ENCODE measurements at regions not wholly inside any gene's neighbourhood (a gene's known extent, or its start where the extent isn't known, plus 50 kb on each side); places are given as distances from the start of the nearest gene placed in this dataset.

- 85 to 87% methylated on average over 5 of the region's 5 CpGs for WGBS, 2 donors
- FAIRE-seq, result no peak
- no peak for TF ChIP-seq CTCF (IDR thresholded peaks at IDR 0.05)
Observed at GRCh38 chr13:50611117-50611781, 232.2 kb downstream of the DLEU7 start.

GRCh38 chr13:50612717-50613116, 230.8 kb downstream of the DLEU7 start:
- H3K36me3 ChIP-seq, result no peaks in the 10 kb centered on the region
- 55 to 59% methylated on average over 3 of the region's 3 CpGs for WGBS, 2 donors
- FAIRE-seq, result no peak
- H3K9me3 ChIP-seq, result no peaks in the 10 kb centered on the region
- no peak for ATAC-seq
- H3K27me3 ChIP-seq, result no peaks in the 10 kb centered on the region
- H3K27ac ChIP-seq, result no peak overlapping the region
- H3K4me3 ChIP-seq, result no peak overlapping the region
- no peaks in the 10 kb centered on the region for H3K4me1 ChIP-seq
- intact Hi-C loops (cut with DNase I), result no loop called here
- no peak for TF ChIP-seq CTCF (IDR thresholded peaks at IDR 0.05)
- DNase-seq, result no peak

More at GRCh38 chr13:50611117-50611781, 232.2 kb downstream of the DLEU7 start:
- no peaks in the 10 kb centered on the region for H3K36me3 ChIP-seq
- no peaks in the 10 kb centered on the region for H3K9me3 ChIP-seq
- no peak overlapping the region for H3K27ac ChIP-seq
- ATAC-seq (no peak), DNase-seq (no peak)
- intact Hi-C loops (cut with DNase I), result no loop called here
- H3K4me3 ChIP-seq, result no peak overlapping the region
- H3K4me1 ChIP-seq, result no peaks in the 10 kb centered on the region
- H3K27me3 ChIP-seq, result no peaks in the 10 kb centered on the region

GRCh38 chr13:50613356-50613831, 230.1 kb downstream of the DLEU7 start:
- no peaks in the 10 kb centered on the region for H3K36me3 ChIP-seq
- WGBS, 2 donors, result 67 to 70% methylated on average over 6 of the region's 6 CpGs
- H3K4me3 ChIP-seq, result no peak overlapping the region
- ATAC-seq (no peak), FAIRE-seq (no peak), DNase-seq (no peak)
- H3K4me1 ChIP-seq, result no peaks in the 10 kb centered on the region
- no peaks in the 10 kb centered on the region for H3K27me3 ChIP-seq
- no peak overlapping the region for H3K27ac ChIP-seq
- intact Hi-C loops (cut with DNase I), result no loop called here
- no peaks in the 10 kb centered on the region for H3K9me3 ChIP-seq
- no peak for TF ChIP-seq CTCF (IDR thresholded peaks at IDR 0.05)

GRCh38 chr13:50615234-50615633, 228.3 kb downstream of the DLEU7 start:
- no peak for FAIRE-seq
- intact Hi-C loops (cut with DNase I), result no loop called here
- Histone ChIP-seq H3K27me3 (no peaks in the 10 kb centered on the region), H3K27ac (no peak overlapping the region), H3K4me3 (no peak overlapping the region), H3K36me3 (no peaks in the 10 kb centered on the region), H3K9me3 (no peaks in the 10 kb centered on the region), H3K4me1 (no peaks in the 10 kb centered on the region)
- TF ChIP-seq CTCF (IDR thresholded peaks at IDR 0.05), result no peak
- WGBS, 2 donors, result 63 to 76% methylated on average over 2 of the region's 2 CpGs
- ATAC-seq, result no peak
- no peak for DNase-seq

- Histone ChIP-seq H3K27me3 (no peaks in the 10 kb centered on the region), H3K27ac (no peak overlapping the region), H3K4me3 (no peak overlapping the region), H3K36me3 (no peaks in the 10 kb centered on the region), H3K9me3 (no peaks in the 10 kb centered on the region), H3K4me1 (no peaks in the 10 kb centered on the region)
- 93 to 95% methylated on average over 2 of the region's 2 CpGs for WGBS, 2 donors
- DNase-seq (no peak), FAIRE-seq (no peak), ATAC-seq (no peak)
- TF ChIP-seq CTCF (IDR thresholded peaks at IDR 0.05), result no peak
- intact Hi-C loops (cut with DNase I), result no loop called here
Observed at GRCh38 chr13:50616101-50616500, 227.4 kb downstream of the DLEU7 start.

All from pancreas (tissue), 10 donors.